Colonic mucosa (tissue), 4 donors: ENCODE measurements at regions not wholly inside any gene's neighbourhood (a gene's known extent, or its start where the extent isn't known, plus 50 kb on each side); places are given as distances from the start of the nearest gene placed in this dataset.

Source experiments
- DNase-seq: peaks from one replicate; pipeline ENCODE4 v3.0.0-alpha.2; 2020
- H3K27ac ChIP-seq: fragments of 200-600 bp; one replicate; pipeline ENCODE4 v1.8.0; 2021
- H3K27me3 ChIP-seq: fragments of 200-600 bp; one replicate; pipeline ENCODE4 v1.8.0; 2021
- H3K36me3 ChIP-seq: fragments of 200-600 bp; one replicate; pipeline ENCODE4 v1.8.0; 2021
- H3K4me1 ChIP-seq: fragments of 200-600 bp; one replicate; pipeline ENCODE4 v1.8.0; 2021; ENCODE audit warnings: mild to moderate bottlenecking
- H3K4me3 ChIP-seq: fragments of 200-600 bp; one replicate; pipeline ENCODE4 v1.8.0; 2021
- H3K9ac ChIP-seq, 2 donors: one replicate each; pipeline ENCODE4 v1.7.0; 2013; ENCODE audit warnings: control low read depth in 2 of 2, low read depth in 2 of 2, low read length in 2 of 2
- H3K9me3 ChIP-seq: fragments of 200-600 bp; one replicate; pipeline ENCODE4 v1.8.0; 2021
- CTCF ChIP-seq: fragments of 200-600 bp; IDR thresholded peaks from one replicate; pipeline ENCODE4 v1.8.0; 2022; ENCODE audit warnings: antibody characterized with exemption, mild to moderate bottlenecking
- intact Hi-C: fragments of 100-400 bp; cut with DNase I; formaldehyde crosslinking; loops from one replicate; pipeline ENCODE4 v1.14.1; 2022
- donor health status: healthy.
- donor health status: DM: no; HTN: no; CAD: no.
- donor health status: DM: no; HTN: no; CAD: no.

- no peaks in the 10 kb centered on the region for H3K9me3 ChIP-seq
- no peak overlapping the region for H3K27ac ChIP-seq
- H3K9ac ChIP-seq = no peak overlapping the region
- intact Hi-C loops = no loop called here
- H3K4me1 ChIP-seq = no peaks in the 10 kb centered on the region
- no peaks in the 10 kb centered on the region for H3K27me3 ChIP-seq
- DNase-seq = no peak
- H3K4me3 ChIP-seq = no peak overlapping the region
- H3K36me3 ChIP-seq = no peaks in the 10 kb centered on the region
- TF ChIP-seq CTCF = no peak
Observed at GRCh38 chr7:34282271-34282670, 375.7 kb upstream of the NPSR1 start.

- no peak for DNase-seq
Observed at GRCh38 chr7:34296663-34297062, 361.4 kb upstream of the NPSR1 start.

GRCh38 chr7:34298492-34299013, 359.5 kb upstream of the NPSR1 start:
- H3K4me3 ChIP-seq = no peak overlapping the region
- no peak for DNase-seq
- H3K27ac ChIP-seq = no peak overlapping the region
- TF ChIP-seq CTCF = no peak
- intact Hi-C loops = no loop called here
- H3K9ac ChIP-seq = no peak overlapping the region
- no peaks in the 10 kb centered on the region for H3K27me3 ChIP-seq
- no peaks in the 10 kb centered on the region for H3K4me1 ChIP-seq
- no peaks in the 10 kb centered on the region for H3K9me3 ChIP-seq
- H3K36me3 ChIP-seq = no peaks in the 10 kb centered on the region

More at GRCh38 chr7:34296663-34297062, 361.4 kb upstream of the NPSR1 start:
- no peaks in the 10 kb centered on the region for H3K4me1 ChIP-seq
- TF ChIP-seq CTCF = no peak
- intact Hi-C loops = no loop called here
- no peak overlapping the region for H3K27ac ChIP-seq
- H3K27me3 ChIP-seq = no peaks in the 10 kb centered on the region
- H3K36me3 ChIP-seq = no peaks in the 10 kb centered on the region
- no peaks in the 10 kb centered on the region for H3K9me3 ChIP-seq
- no peak overlapping the region for H3K4me3 ChIP-seq
- H3K9ac ChIP-seq = no peak overlapping the region

GRCh38 chr7:34299066-34299465, 359.0 kb upstream of the NPSR1 start:
- H3K36me3 ChIP-seq = no peaks in the 10 kb centered on the region
- no peak for DNase-seq
- no peak overlapping the region for H3K9ac ChIP-seq
- no peaks in the 10 kb centered on the region for H3K4me1 ChIP-seq
- TF ChIP-seq CTCF = no peak
- H3K9me3 ChIP-seq = no peaks in the 10 kb centered on the region
- intact Hi-C loops = no loop called here
- H3K27me3 ChIP-seq = no peaks in the 10 kb centered on the region
- no peak overlapping the region for H3K27ac ChIP-seq
- H3K4me3 ChIP-seq = no peak overlapping the region

- Histone ChIP-seq H3K4me1 (no peaks in the 10 kb centered on the region), H3K9ac (no peak overlapping the region), H3K27ac (peak overlapping the region; percentile 10), H3K36me3 (no peaks in the 10 kb centered on the region), H3K9me3 (no peaks in the 10 kb centered on the region), H3K27me3 (no peaks in the 10 kb centered on the region), H3K4me3 (no peak overlapping the region)
- intact Hi-C loops = no loop called here
- no peak for DNase-seq
- no peak for TF ChIP-seq CTCF
Observed at GRCh38 chr7:34307540-34307939, 350.5 kb upstream of the NPSR1 start.
